GM10266 (cell line): ENCODE measurements at regions not wholly inside any gene's neighbourhood (a gene's known extent, or its start where the extent isn't known, plus 50 kb on each side); places are given as distances from the start of the nearest gene placed in this dataset.

Experiments used
- DNase-seq: peaks from one replicate; pipeline ENCODE4 v3.0.0; 2012; ENCODE audit errors: extremely low spot score
- CTCF ChIP-seq: IDR thresholded peaks from 2 replicates; pipeline ENCODE4 v1.5.1; 2012; ENCODE audit warnings: mild to moderate bottlenecking, low read depth; ENCODE audit not compliant: control insufficient read depth, insufficient read depth; ENCODE audit errors: missing control alignments

DNA sequence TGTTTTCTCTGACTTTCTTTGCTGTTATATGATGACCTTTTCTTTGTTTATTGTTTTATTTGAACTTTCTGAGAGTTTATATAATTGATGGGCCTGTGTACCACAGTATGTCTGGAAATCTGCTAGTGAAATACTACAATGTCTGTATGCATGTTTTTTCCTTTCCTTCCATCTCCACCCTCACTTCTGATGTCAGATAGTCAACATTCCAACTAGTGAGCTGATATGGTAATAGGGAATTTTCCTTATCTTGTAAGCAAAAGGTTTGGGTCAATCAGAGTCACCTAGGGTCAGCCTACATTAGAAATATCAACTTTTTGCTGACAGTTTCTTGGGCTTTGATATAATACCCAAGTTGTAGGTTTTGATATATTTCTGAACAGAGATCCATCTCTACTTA is 103.2 kb downstream of the MAT2B start:
- no peak for TF ChIP-seq CTCF
- DNase-seq, result no peak

DNA sequence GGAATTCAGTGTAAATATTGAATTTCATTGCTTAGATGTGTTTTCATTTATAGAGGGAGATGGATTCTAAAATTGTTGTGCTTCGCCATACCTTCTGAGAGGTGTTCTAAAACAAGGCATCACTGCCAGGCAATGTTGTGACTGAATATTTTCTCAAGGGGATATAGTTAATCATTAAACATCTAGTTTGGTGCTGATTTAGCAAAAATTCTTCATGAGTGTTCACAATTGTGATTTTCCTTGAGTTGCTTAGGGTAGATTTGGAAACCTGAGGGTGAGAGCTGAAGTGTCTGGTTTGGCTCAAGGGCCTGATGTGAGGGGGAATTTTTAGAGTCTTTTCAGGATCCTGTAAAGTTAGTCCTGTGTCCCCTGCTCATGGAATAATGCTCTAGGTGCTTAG is 104.5 kb downstream of the MAT2B start:
- DNase-seq, result no peak
- no peak for TF ChIP-seq CTCF

- DNase-seq, result no peak
- no peak for TF ChIP-seq CTCF
These were observed 107.1 kb downstream of the MAT2B start for GRCh38 chr5:163612358-163613149.

DNA sequence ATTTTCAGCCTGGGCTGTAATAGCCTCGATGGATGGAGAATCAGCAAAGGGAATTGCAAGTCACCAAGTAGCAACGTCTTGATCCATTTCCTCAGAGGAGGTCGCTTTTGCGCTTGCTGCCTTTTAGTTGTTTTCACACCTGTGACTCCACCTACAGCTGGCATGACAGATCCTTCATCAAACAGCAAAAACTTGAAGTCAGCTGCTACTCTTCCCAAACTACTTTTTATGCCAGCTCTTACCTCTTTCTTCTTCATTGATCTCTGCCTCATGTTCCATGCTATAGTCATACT is 107.7 kb downstream of the MAT2B start:
- no peak for DNase-seq
- no peak for TF ChIP-seq CTCF

GRCh38 chr5:163614787-163615186 is 109.4 kb downstream of the MAT2B start:
- DNase-seq, result no peak
- no peak for TF ChIP-seq CTCF

DNA sequence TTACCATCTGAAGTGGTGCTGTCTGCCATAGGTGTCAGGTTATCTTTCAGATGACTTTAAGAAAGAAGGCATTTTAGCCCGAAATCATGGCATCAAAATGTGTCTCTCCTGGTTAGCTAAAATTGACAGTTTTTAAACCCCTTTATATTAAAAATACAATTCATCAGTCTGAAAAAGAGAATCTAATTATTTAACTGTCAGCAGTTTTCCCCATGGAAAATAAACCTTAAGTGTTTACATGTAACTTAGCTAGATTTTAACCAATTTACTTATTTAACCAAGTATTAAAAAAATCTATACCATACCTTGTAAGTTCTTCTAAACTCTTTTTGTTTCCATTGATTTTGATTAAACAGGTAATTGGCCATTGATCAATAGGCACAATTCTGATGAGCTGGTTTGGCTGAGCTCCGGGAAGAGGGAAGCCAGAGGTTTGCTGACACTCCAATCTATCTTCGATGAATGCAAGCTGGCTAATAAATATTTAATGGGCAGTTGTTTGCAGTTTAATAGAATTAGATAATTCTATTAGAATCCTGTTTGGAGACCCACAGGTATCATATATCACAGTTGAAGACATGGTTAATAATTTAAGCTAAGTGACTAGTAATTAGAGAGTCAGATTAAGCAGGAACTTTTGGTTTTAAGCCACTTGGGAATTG is 114.0 kb downstream of the MAT2B start:
- TF ChIP-seq CTCF, result no peak
- no peak for DNase-seq

- DNase-seq, result no peak
- no peak for TF ChIP-seq CTCF
These were observed 114.5 kb downstream of the MAT2B start for GRCh38 chr5:163619951-163620350.
